ENCODE measurements at regions not wholly inside any gene's neighbourhood (a gene's known extent, or its start where the extent isn't known, plus 50 kb on each side); places are given as distances from the start of the nearest gene placed in this dataset.
"Not testable (repeated sequence)": the region's sequence is repeated elsewhere in the genome, so short reads cannot be mapped to it uniquely, and the experiment has no call there.

DNA sequence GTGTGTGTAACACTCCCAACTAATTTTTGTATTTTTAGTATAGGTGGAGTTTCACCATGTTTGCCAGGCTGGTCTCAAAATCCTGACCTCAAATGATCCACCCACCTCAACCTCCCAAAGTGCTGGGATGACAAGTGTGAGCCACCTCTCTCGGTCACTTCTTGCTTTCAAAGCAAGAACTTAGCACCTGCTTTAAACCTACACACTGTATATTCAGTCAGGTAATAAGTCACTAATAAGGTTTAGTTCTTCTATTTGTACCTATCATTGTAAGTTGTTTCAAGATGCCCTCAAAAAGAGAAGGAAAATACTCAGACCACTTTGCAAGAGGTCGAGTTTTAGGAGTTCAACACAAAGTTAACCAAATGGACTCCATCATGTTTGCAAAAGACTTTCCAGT, 431.3 kb downstream of the MRPL39 start:
- Histone ChIP-seq H3K9me3 (replicated peaks; ENCODE audit: insufficient read depth, low read length) (no peaks in the 10 kb centered on the region), H3K9ac (ENCODE audit: low read length) (no peak overlapping the region), H3K4me2 (ENCODE audit: low read depth, low read length) (no peak overlapping the region), H3K9me2 (replicated peaks; ENCODE audit: insufficient read depth, low read length) (no peaks in the 10 kb centered on the region), H3K79me2 (ENCODE audit: low read length) (no peaks in the 10 kb centered on the region), H3K27me3 (replicated peaks; ENCODE audit: insufficient read depth, low read length) (no peaks in the 10 kb centered on the region), H3K4me3 (ENCODE audit: low read length) (no peak overlapping the region), H3K27ac (ENCODE audit: low read length) (no peak overlapping the region), H3K36me3 (replicated peaks; ENCODE audit: insufficient read depth, low read length) (no peaks in the 10 kb centered on the region), H3F3A (ENCODE audit: insufficient read depth, low read length) (no peaks in the 10 kb centered on the region), H2AFZ (ENCODE audit: low read length) (no peak overlapping the region), H3K4me1 (ENCODE audit: low read length) (no peaks in the 10 kb centered on the region), H4K20me1 (ENCODE audit: insufficient read depth, low read length) (no peaks in the 10 kb centered on the region)
- TF ChIP-seq EZH2phosphoT487 (IDR thresholded peaks at IDR 0.05; ENCODE audit: low read length) (no peak), EZH2 (optimal IDR thresholded peaks at IDR 0.05; ENCODE audit: low read depth, low read length) (no peak)
- TF ChIP-seq, protein P1, sequence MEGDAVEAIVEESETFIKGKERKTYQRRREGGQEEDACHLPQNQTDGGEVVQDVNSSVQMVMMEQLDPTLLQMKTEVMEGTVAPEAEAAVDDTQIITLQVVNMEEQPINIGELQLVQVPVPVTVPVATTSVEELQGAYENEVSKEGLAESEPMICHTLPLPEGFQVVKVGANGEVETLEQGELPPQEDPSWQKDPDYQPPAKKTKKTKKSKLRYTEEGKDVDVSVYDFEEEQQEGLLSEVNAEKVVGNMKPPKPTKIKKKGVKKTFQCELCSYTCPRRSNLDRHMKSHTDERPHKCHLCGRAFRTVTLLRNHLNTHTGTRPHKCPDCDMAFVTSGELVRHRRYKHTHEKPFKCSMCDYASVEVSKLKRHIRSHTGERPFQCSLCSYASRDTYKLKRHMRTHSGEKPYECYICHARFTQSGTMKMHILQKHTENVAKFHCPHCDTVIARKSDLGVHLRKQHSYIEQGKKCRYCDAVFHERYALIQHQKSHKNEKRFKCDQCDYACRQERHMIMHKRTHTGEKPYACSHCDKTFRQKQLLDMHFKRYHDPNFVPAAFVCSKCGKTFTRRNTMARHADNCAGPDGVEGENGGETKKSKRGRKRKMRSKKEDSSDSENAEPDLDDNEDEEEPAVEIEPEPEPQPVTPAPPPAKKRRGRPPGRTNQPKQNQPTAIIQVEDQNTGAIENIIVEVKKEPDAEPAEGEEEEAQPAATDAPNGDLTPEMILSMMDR (IDR thresholded peaks at IDR 0.05; ENCODE audit: low read length) = no peak
- DNase-seq = no peak

GRCh38 chr21:25171438-25171837, 435.8 kb downstream of the MRPL39 start:
- DNase-seq = no peak
- no peak for TF ChIP-seq EZH2phosphoT487 (IDR thresholded peaks at IDR 0.05; ENCODE audit: low read length)
- TF ChIP-seq, protein P1 (IDR thresholded peaks at IDR 0.05; ENCODE audit: low read length) = no peak
- no peak for TF ChIP-seq EZH2 (optimal IDR thresholded peaks at IDR 0.05; ENCODE audit: low read depth, low read length)
- H3K9me2 ChIP-seq (replicated peaks; ENCODE audit: insufficient read depth, low read length) = no peaks in the 10 kb centered on the region

DNA sequence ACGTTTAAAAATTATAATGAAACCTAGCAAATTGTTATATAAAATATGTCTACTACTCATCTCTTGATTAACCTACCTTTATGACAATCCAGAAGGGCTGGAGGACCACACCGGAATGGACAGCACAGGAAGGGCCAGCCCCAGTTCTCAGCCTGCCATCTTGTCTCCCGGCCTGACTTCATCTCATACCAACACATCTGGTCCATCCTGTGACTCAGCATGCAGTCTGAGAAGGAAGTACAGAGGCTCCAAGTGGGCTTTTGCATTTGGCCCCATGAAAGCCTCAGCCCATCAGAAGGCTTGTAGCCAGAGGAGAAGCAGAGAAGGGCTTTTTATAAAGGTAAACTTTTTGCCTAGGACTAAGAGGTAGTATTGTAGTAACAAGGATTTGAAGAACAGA, 436.6 kb downstream of the MRPL39 start:
- Histone ChIP-seq H3K9ac (ENCODE audit: low read length) (no peak overlapping the region), H3K27ac (ENCODE audit: low read length) (no peak overlapping the region), H2AFZ (ENCODE audit: low read length) (no peak overlapping the region), H4K20me1 (ENCODE audit: insufficient read depth, low read length) (no peaks in the 10 kb centered on the region), H3K9me3 (replicated peaks; ENCODE audit: insufficient read depth, low read length) (no peaks in the 10 kb centered on the region), H3K79me2 (ENCODE audit: low read length) (no peaks in the 10 kb centered on the region), H3K4me1 (ENCODE audit: low read length) (no peaks in the 10 kb centered on the region), H3F3A (ENCODE audit: insufficient read depth, low read length) (no peaks in the 10 kb centered on the region), H3K27me3 (replicated peaks; ENCODE audit: insufficient read depth, low read length) (no peaks in the 10 kb centered on the region), H3K36me3 (replicated peaks; ENCODE audit: insufficient read depth, low read length) (no peaks in the 10 kb centered on the region), H3K4me2 (ENCODE audit: low read depth, low read length) (no peak overlapping the region), H3K4me3 (ENCODE audit: low read length) (no peak overlapping the region), H3K9me2 (replicated peaks; ENCODE audit: insufficient read depth, low read length) (no peaks in the 10 kb centered on the region)
- no peak for TF ChIP-seq EZH2 (optimal IDR thresholded peaks at IDR 0.05; ENCODE audit: low read depth, low read length)
- no peak for DNase-seq

More at GRCh38 chr21:25171438-25171837, 435.8 kb downstream of the MRPL39 start:
- H4K20me1 ChIP-seq (ENCODE audit: insufficient read depth, low read length) = no peaks in the 10 kb centered on the region
- H3K4me1 ChIP-seq (ENCODE audit: low read length) = no peaks in the 10 kb centered on the region
- H3K36me3 ChIP-seq (replicated peaks; ENCODE audit: insufficient read depth, low read length) = no peaks in the 10 kb centered on the region
- no peak overlapping the region for H3K4me3 ChIP-seq (ENCODE audit: low read length)
- no peaks in the 10 kb centered on the region for H3K9me3 ChIP-seq (replicated peaks; ENCODE audit: insufficient read depth, low read length)
- no peak overlapping the region for H2AFZ ChIP-seq (ENCODE audit: low read length)
- H3K27me3 ChIP-seq (replicated peaks; ENCODE audit: insufficient read depth, low read length) = no peaks in the 10 kb centered on the region
- H3K79me2 ChIP-seq (ENCODE audit: low read length) = no peaks in the 10 kb centered on the region
- no peak overlapping the region for H3K9ac ChIP-seq (ENCODE audit: low read length)
- H3F3A ChIP-seq (ENCODE audit: insufficient read depth, low read length) = no peaks in the 10 kb centered on the region
- H3K27ac ChIP-seq (ENCODE audit: low read length) = no peak overlapping the region
- no peak overlapping the region for H3K4me2 ChIP-seq (ENCODE audit: low read depth, low read length)

DNA sequence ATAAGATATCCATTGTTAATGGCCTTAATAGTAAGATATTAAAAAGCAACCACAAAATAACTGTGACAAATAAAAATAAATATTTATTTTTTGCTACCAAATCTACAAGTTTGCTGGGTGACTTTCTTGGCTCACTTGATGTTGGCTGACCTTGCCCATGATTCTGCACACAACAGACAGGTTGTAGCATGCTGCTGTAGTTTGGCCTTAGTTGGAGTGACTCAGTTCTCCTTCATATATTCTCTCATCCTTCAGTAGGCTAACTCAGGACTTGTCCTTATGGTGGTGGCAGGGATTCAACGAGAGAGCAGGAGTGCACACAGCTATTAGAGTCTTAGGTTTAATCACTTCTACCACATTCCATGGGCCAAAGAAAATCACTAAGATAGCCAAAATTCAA, 437.9 kb downstream of the MRPL39 start:
- H3K36me3 ChIP-seq (replicated peaks; ENCODE audit: insufficient read depth, low read length) = no peaks in the 10 kb centered on the region
- H3F3A ChIP-seq (ENCODE audit: insufficient read depth, low read length) = no peaks in the 10 kb centered on the region
- H3K9me3 ChIP-seq (replicated peaks; ENCODE audit: insufficient read depth, low read length) = no peaks in the 10 kb centered on the region
- H3K79me2 ChIP-seq (ENCODE audit: low read length) = no peaks in the 10 kb centered on the region
- no peak overlapping the region for H3K9ac ChIP-seq (ENCODE audit: low read length)
- H4K20me1 ChIP-seq (ENCODE audit: insufficient read depth, low read length) = no peaks in the 10 kb centered on the region
- no peak overlapping the region for H3K4me3 ChIP-seq (ENCODE audit: low read length)
- H2AFZ ChIP-seq (ENCODE audit: low read length) = no peak overlapping the region
- no peak for DNase-seq
- TF ChIP-seq, protein P1 (IDR thresholded peaks at IDR 0.05; ENCODE audit: low read length) = no peak
- no peak for TF ChIP-seq EZH2 (optimal IDR thresholded peaks at IDR 0.05; ENCODE audit: low read depth, low read length)
- no peak for TF ChIP-seq EZH2phosphoT487 (IDR thresholded peaks at IDR 0.05; ENCODE audit: low read length)
- no peak overlapping the region for H3K27ac ChIP-seq (ENCODE audit: low read length)
- H3K27me3 ChIP-seq (replicated peaks; ENCODE audit: insufficient read depth, low read length) = no peaks in the 10 kb centered on the region
- no peak overlapping the region for H3K4me2 ChIP-seq (ENCODE audit: low read depth, low read length)
- H3K9me2 ChIP-seq (replicated peaks; ENCODE audit: insufficient read depth, low read length) = no peaks in the 10 kb centered on the region
- no peaks in the 10 kb centered on the region for H3K4me1 ChIP-seq (ENCODE audit: low read length)

GRCh38 chr21:25166904-25167303, 440.4 kb downstream of the MRPL39 start:
- H4K20me1 ChIP-seq (ENCODE audit: insufficient read depth, low read length); H3K27me3 ChIP-seq (replicated peaks; ENCODE audit: insufficient read depth, low read length); H3K79me2 ChIP-seq (ENCODE audit: low read length); H3K9me2 ChIP-seq (replicated peaks; ENCODE audit: insufficient read depth, low read length); H3K4me1 ChIP-seq (ENCODE audit: low read length); DNase-seq; H3K4me2 ChIP-seq (ENCODE audit: low read depth, low read length); H3K27ac ChIP-seq (ENCODE audit: low read length); H2AFZ ChIP-seq (ENCODE audit: low read length); H3K9ac ChIP-seq (ENCODE audit: low read length); H3K36me3 ChIP-seq (replicated peaks; ENCODE audit: insufficient read depth, low read length); H3K9me3 ChIP-seq (replicated peaks; ENCODE audit: insufficient read depth, low read length); H3F3A ChIP-seq (ENCODE audit: insufficient read depth, low read length); H3K4me3 ChIP-seq (ENCODE audit: low read length): not testable (repeated sequence)
